ENCODE measurements at regions not wholly inside any gene's neighbourhood (a gene's known extent, or its start where the extent isn't known, plus 50 kb on each side); places are given as distances from the start of the nearest gene placed in this dataset.

DNA sequence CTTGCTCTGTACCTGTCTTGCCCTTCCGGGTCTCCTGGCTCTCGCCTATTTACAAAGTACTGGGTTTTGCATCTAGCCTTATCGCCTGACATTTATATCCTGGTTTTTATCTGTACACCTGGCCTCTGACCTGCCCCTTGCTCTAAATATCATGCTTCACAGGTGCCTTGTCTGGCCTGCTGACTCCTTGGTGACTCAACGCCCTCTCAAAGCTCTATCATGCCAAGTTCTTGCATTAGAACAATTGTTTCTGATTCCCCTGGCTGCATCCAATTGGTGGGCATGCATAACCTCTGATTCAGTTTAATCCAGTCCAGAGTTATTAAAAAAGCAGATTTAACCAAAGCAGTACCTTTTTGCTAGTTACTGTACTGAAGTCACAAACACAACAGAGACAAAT, 113.9 kb upstream of the CCDC68 start:
- TF ChIP-seq CTCF (IDR thresholded peaks at IDR 0.05; ENCODE audit: poor library complexity, severe bottlenecking) (no peak), EZH2 (IDR thresholded peaks at IDR 0.05; ENCODE audit: borderline replicate concordance, insufficient read depth, low read length, poor library complexity, severe bottlenecking) (no peak), SMC3 (conservative IDR thresholded peaks at IDR 0.05; ENCODE audit: poor library complexity) (no peak), EP300 (conservative IDR thresholded peaks at IDR 0.05; ENCODE audit: poor library complexity, severe bottlenecking) (no peak), MXI1 (conservative IDR thresholded peaks at IDR 0.05; ENCODE audit: poor library complexity, severe bottlenecking) (no peak), TAF1 (IDR thresholded peaks at IDR 0.05; ENCODE audit: low read depth) (no peak)
